ENCODE measurements at regions not wholly inside any gene's neighbourhood (a gene's known extent, or its start where the extent isn't known, plus 50 kb on each side); places are given as distances from the start of the nearest gene placed in this dataset.

GRCh38 chr5:117089001-117089400 is 514.4 kb upstream of the SEMA6A start:
- no peak overlapping the region for H3K4me3 ChIP-seq (ENCODE audit: low read length in 2 of 2)
- H3K27ac ChIP-seq (replicated peaks; ENCODE audit: low read length), result no peak overlapping the region
- DNase-seq (ENCODE audit: low spot score), result no peak
- H3K4me2 ChIP-seq (ENCODE audit: insufficient read depth, low read length, poor library complexity, severe bottlenecking), result no peak overlapping the region
- no peak overlapping the region for H4K8ac ChIP-seq (ENCODE audit: low read depth, low read length)
- no peak overlapping the region for H2BK15ac ChIP-seq (ENCODE audit: low read length)
- H3K23ac ChIP-seq (ENCODE audit: low read depth, low read length, poor library complexity), result no peak overlapping the region
- H3K4me1 ChIP-seq (ENCODE audit: control insufficient read depth in 2 of 2, insufficient read depth in 1 of 2, low read depth in 1 of 2, low read length in 2 of 2), result no peaks in the 10 kb centered on the region
- no peaks in the 10 kb centered on the region for H3K79me1 ChIP-seq (ENCODE audit: low read depth, low read length)
- no peak overlapping the region for H3K18ac ChIP-seq (ENCODE audit: low read length)
- H3K14ac ChIP-seq (ENCODE audit: low read length), result no peak overlapping the region
- no peak overlapping the region for H2AFZ ChIP-seq (ENCODE audit: low read length)
- no peak overlapping the region for H3K4ac ChIP-seq (ENCODE audit: low read length)
- no peak overlapping the region for H2BK12ac ChIP-seq (ENCODE audit: low read length)
- WGBS, 2 donors (ENCODE audit: extremely low coverage in 2 of 2, insufficient read length in 2 of 2, insufficient replicate concordance in 1 of 2), result no CpG with 5 or more reads among the region's 2 CpGs
- no peaks in the 10 kb centered on the region for H3K9me3 ChIP-seq (replicated peaks in 1 of 2; ENCODE audit: control insufficient read depth in 2 of 2, insufficient read depth in 1 of 2, low read depth in 1 of 2, low read length in 2 of 2)
- H2BK120ac ChIP-seq (ENCODE audit: low read depth, low read length), result no peak overlapping the region
- H3K27me3 ChIP-seq (ENCODE audit: control insufficient read depth in 3 of 3, insufficient read depth in 3 of 3, low read depth in 1 of 3, low read length in 3 of 3), result no peaks in the 10 kb centered on the region
- no peak overlapping the region for H4K91ac ChIP-seq (ENCODE audit: low read depth, low read length, poor library complexity)
- H3K36me3 ChIP-seq (replicated peaks in 1 of 2; ENCODE audit: control insufficient read depth in 2 of 2, insufficient read depth in 2 of 2, low read length in 2 of 2), result no peaks in the 10 kb centered on the region
- H3K9ac ChIP-seq (ENCODE audit: low read depth, low read length, poor library complexity), result no peak overlapping the region
- H2BK5ac ChIP-seq (ENCODE audit: low read length), result no peak overlapping the region
- H2AK5ac ChIP-seq (ENCODE audit: low read depth, low read length), result no peak overlapping the region

GRCh38 chr5:117088176-117088575 is 513.6 kb upstream of the SEMA6A start:
- Histone ChIP-seq H3K18ac (ENCODE audit: low read length) (no peak overlapping the region), H3K27ac (replicated peaks; ENCODE audit: low read length) (no peak overlapping the region), H4K91ac (ENCODE audit: low read depth, low read length, poor library complexity) (no peak overlapping the region), H3K27me3 (ENCODE audit: control insufficient read depth in 3 of 3, insufficient read depth in 3 of 3, low read depth in 1 of 3, low read length in 3 of 3) (no peaks in the 10 kb centered on the region), H3K9me3 (replicated peaks in 1 of 2; ENCODE audit: control insufficient read depth in 2 of 2, insufficient read depth in 1 of 2, low read depth in 1 of 2, low read length in 2 of 2) (no peaks in the 10 kb centered on the region), H2AFZ (ENCODE audit: low read length) (no peak overlapping the region), H4K8ac (ENCODE audit: low read depth, low read length) (no peak overlapping the region), H2BK12ac (ENCODE audit: low read length) (no peak overlapping the region), H3K14ac (ENCODE audit: low read length) (no peak overlapping the region), H3K4me2 (ENCODE audit: insufficient read depth, low read length, poor library complexity, severe bottlenecking) (no peak overlapping the region), H3K4me3 (ENCODE audit: low read length in 2 of 2) (no peak overlapping the region), H3K36me3 (replicated peaks in 1 of 2; ENCODE audit: control insufficient read depth in 2 of 2, insufficient read depth in 2 of 2, low read length in 2 of 2) (no peaks in the 10 kb centered on the region), H3K79me1 (ENCODE audit: low read depth, low read length) (no peaks in the 10 kb centered on the region), H2BK120ac (ENCODE audit: low read depth, low read length) (no peak overlapping the region), H3K23ac (ENCODE audit: low read depth, low read length, poor library complexity) (no peak overlapping the region), H2BK5ac (ENCODE audit: low read length) (no peak overlapping the region), H2BK15ac (ENCODE audit: low read length) (no peak overlapping the region), H3K9ac (ENCODE audit: low read depth, low read length, poor library complexity) (no peak overlapping the region), H2AK5ac (ENCODE audit: low read depth, low read length) (no peak overlapping the region), H3K4me1 (ENCODE audit: control insufficient read depth in 2 of 2, insufficient read depth in 1 of 2, low read depth in 1 of 2, low read length in 2 of 2) (peaks cover 0 to under 1% of the 10 kb centered on the region in 2 donors), H3K4ac (ENCODE audit: low read length) (no peak overlapping the region)
- DNase-seq (ENCODE audit: low spot score), result no peak
- no CpG with 5 or more reads among the region's 2 CpGs for WGBS, 2 donors (ENCODE audit: extremely low coverage in 2 of 2, insufficient read length in 2 of 2, insufficient replicate concordance in 1 of 2)

DNA sequence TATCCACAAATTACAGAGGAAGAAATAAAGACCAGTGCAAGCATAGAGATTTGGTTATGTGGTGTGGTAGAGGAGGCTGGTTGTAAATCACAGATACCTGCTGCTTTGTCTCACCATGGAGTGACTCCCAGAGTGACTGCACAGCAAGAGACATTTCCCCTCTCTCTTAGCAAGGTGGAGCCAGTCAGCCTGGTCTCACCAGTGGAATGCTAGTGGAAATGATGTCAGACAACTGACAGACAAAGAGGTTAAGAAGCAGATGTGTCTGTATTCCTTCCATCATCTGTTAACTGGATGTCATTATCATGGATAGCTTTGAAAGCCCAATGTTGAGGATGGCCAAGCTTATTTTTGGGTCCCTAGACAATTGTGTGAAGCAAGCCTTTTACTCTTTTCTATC is 509.4 kb upstream of the SEMA6A start:
- H3K9me3 ChIP-seq (replicated peaks in 1 of 2; ENCODE audit: control insufficient read depth in 2 of 2, insufficient read depth in 1 of 2, low read depth in 1 of 2, low read length in 2 of 2), result no peaks in the 10 kb centered on the region
- no peak for DNase-seq (ENCODE audit: low spot score)

GRCh38 chr5:117082977-117083376 is 508.4 kb upstream of the SEMA6A start:
- Histone ChIP-seq H3K79me1 (ENCODE audit: low read depth, low read length) (no peaks in the 10 kb centered on the region), H3K4me3 (ENCODE audit: low read length in 2 of 2) (no peak overlapping the region), H3K4me2 (ENCODE audit: insufficient read depth, low read length, poor library complexity, severe bottlenecking) (no peak overlapping the region), H2BK12ac (ENCODE audit: low read length) (no peak overlapping the region), H4K8ac (ENCODE audit: low read depth, low read length) (no peak overlapping the region), H2AFZ (ENCODE audit: low read length) (no peak overlapping the region), H3K27me3 (ENCODE audit: control insufficient read depth in 3 of 3, insufficient read depth in 3 of 3, low read depth in 1 of 3, low read length in 3 of 3) (no peaks in the 10 kb centered on the region), H3K9ac (ENCODE audit: low read depth, low read length, poor library complexity) (no peak overlapping the region), H2BK5ac (ENCODE audit: low read length) (no peak overlapping the region), H3K4me1 (ENCODE audit: control insufficient read depth in 2 of 2, insufficient read depth in 1 of 2, low read depth in 1 of 2, low read length in 2 of 2) (peaks cover 1 to 2% of the 10 kb centered on the region in 2 donors), H3K9me3 (replicated peaks in 1 of 2; ENCODE audit: control insufficient read depth in 2 of 2, insufficient read depth in 1 of 2, low read depth in 1 of 2, low read length in 2 of 2) (no peaks in the 10 kb centered on the region), H3K18ac (ENCODE audit: low read length) (no peak overlapping the region), H2BK120ac (ENCODE audit: low read depth, low read length) (no peak overlapping the region), H3K23ac (ENCODE audit: low read depth, low read length, poor library complexity) (no peak overlapping the region), H3K27ac (replicated peaks; ENCODE audit: low read length) (no peak overlapping the region), H2AK5ac (ENCODE audit: low read depth, low read length) (no peak overlapping the region), H3K4ac (ENCODE audit: low read length) (no peak overlapping the region), H3K14ac (ENCODE audit: low read length) (no peak overlapping the region), H4K91ac (ENCODE audit: low read depth, low read length, poor library complexity) (no peak overlapping the region), H2BK15ac (ENCODE audit: low read length) (no peak overlapping the region), H3K36me3 (replicated peaks in 1 of 2; ENCODE audit: control insufficient read depth in 2 of 2, insufficient read depth in 2 of 2, low read length in 2 of 2) (no peaks in the 10 kb centered on the region)
- no CpG with 5 or more reads among the region's 1 CpG for WGBS, 2 donors (ENCODE audit: extremely low coverage in 2 of 2, insufficient read length in 2 of 2, insufficient replicate concordance in 1 of 2)
- no peak for DNase-seq (ENCODE audit: low spot score)

More for the DNA sequence above, 509.4 kb upstream of the SEMA6A start:
- H2BK15ac ChIP-seq (ENCODE audit: low read length), result no peak overlapping the region
- no peak overlapping the region for H3K14ac ChIP-seq (ENCODE audit: low read length)
- H3K4ac ChIP-seq (ENCODE audit: low read length), result no peak overlapping the region
- no peaks in the 10 kb centered on the region for H3K79me1 ChIP-seq (ENCODE audit: low read depth, low read length)
- no peaks in the 10 kb centered on the region for H3K27me3 ChIP-seq (ENCODE audit: control insufficient read depth in 3 of 3, insufficient read depth in 3 of 3, low read depth in 1 of 3, low read length in 3 of 3)
- peaks cover 1 to 2% of the 10 kb centered on the region in 2 donors for H3K4me1 ChIP-seq (ENCODE audit: control insufficient read depth in 2 of 2, insufficient read depth in 1 of 2, low read depth in 1 of 2, low read length in 2 of 2)
- no peak overlapping the region for H2BK5ac ChIP-seq (ENCODE audit: low read length)
- H3K36me3 ChIP-seq (replicated peaks in 1 of 2; ENCODE audit: control insufficient read depth in 2 of 2, insufficient read depth in 2 of 2, low read length in 2 of 2), result no peaks in the 10 kb centered on the region
- H2BK12ac ChIP-seq (ENCODE audit: low read length), result no peak overlapping the region
- H3K18ac ChIP-seq (ENCODE audit: low read length), result no peak overlapping the region
- no peak overlapping the region for H3K4me3 ChIP-seq (ENCODE audit: low read length in 2 of 2)
- H2BK120ac ChIP-seq (ENCODE audit: low read depth, low read length), result no peak overlapping the region
- no peak overlapping the region for H4K8ac ChIP-seq (ENCODE audit: low read depth, low read length)
- H4K91ac ChIP-seq (ENCODE audit: low read depth, low read length, poor library complexity), result no peak overlapping the region
- no peak overlapping the region for H3K4me2 ChIP-seq (ENCODE audit: insufficient read depth, low read length, poor library complexity, severe bottlenecking)
- H2AFZ ChIP-seq (ENCODE audit: low read length), result no peak overlapping the region
- H3K27ac ChIP-seq (replicated peaks; ENCODE audit: low read length), result no peak overlapping the region
- H3K9ac ChIP-seq (ENCODE audit: low read depth, low read length, poor library complexity), result no peak overlapping the region
- H3K23ac ChIP-seq (ENCODE audit: low read depth, low read length, poor library complexity), result no peak overlapping the region
- H2AK5ac ChIP-seq (ENCODE audit: low read depth, low read length), result no peak overlapping the region

All from neuronal stem cell (in vitro differentiated cells).